Effector memory CD8-positive, alpha-beta T cell (primary cell): ENCODE measurements at regions not wholly inside any gene's neighbourhood (a gene's known extent, or its start where the extent isn't known, plus 50 kb on each side); places are given as distances from the start of the nearest gene placed in this dataset.

Experiments
- ATAC-seq: fragments of 150-1000 bp; cut with Tn5 transposase; replicated peaks from 2 replicates; pipeline ENCODE4 v1.10.0; 2021; ENCODE audit warnings: mild to moderate bottlenecking, moderate library complexity
- DNase-seq, 3 experiments: peaks; one replicate each; pipeline ENCODE4 v3.0.0; 2021
- H3K27ac Mint-ChIP-seq, 2 donors: one replicate each; pipeline ENCODE4 v1.8.0; 2022; ENCODE audit warnings: mild to moderate bottlenecking in 2 of 2, mixed read lengths in 2 of 2, moderate library complexity in 2 of 2
- H3K27me3 Mint-ChIP-seq, 2 donors: one replicate each; pipeline ENCODE4 v1.8.0; 2022; ENCODE audit warnings: mixed read lengths in 2 of 2
- H3K36me3 Mint-ChIP-seq: one replicate; pipeline ENCODE4 v1.8.0; 2022; ENCODE audit warnings: mild to moderate bottlenecking, moderate library complexity, mixed read lengths; ENCODE audit not compliant: insufficient read depth
- H3K4me1 Mint-ChIP-seq, 2 donors: one replicate each; pipeline ENCODE4 v1.8.0; 2022; ENCODE audit warnings: low read depth in 2 of 2, mixed read lengths in 2 of 2
- H3K4me3 Mint-ChIP-seq, 2 donors: one replicate each; pipeline ENCODE4 v1.8.0; 2022; ENCODE audit warnings: mild to moderate bottlenecking in 2 of 2, mixed read lengths in 2 of 2, moderate library complexity in 2 of 2
- H3K9me3 Mint-ChIP-seq, 2 donors: one replicate each; pipeline ENCODE4 v1.8.0; 2022; ENCODE audit warnings: mixed read lengths in 2 of 2

GRCh38 chr5:28917631-28918030 is 1879.2 kb upstream of the CDH9 start:
- Mint-ChIP-seq H3K4me1 (no peaks in the 10 kb centered on the region), H3K27me3 (no peaks in the 10 kb centered on the region), H3K36me3 (no peaks in the 10 kb centered on the region), H3K27ac (no peak overlapping the region), H3K4me3 (no peak overlapping the region), H3K9me3 (peaks cover 2 to 21% of the 10 kb centered on the region in 2 donors)
- ATAC-seq (no peak), DNase-seq (no peak)

GRCh38 chr5:28914297-28914696 is 1875.9 kb upstream of the CDH9 start:
- Mint-ChIP-seq H3K27me3 (no peaks in the 10 kb centered on the region), H3K27ac (no peak overlapping the region), H3K36me3 (no peaks in the 10 kb centered on the region), H3K4me3 (no peak overlapping the region), H3K9me3 (peaks cover 7 to 27% of the 10 kb centered on the region in 2 donors), H3K4me1 (no peaks in the 10 kb centered on the region)
- ATAC-seq (no peak), DNase-seq (no peak)

GRCh38 chr5:28903643-28904042 is 1865.3 kb upstream of the CDH9 start:
- H3K27ac Mint-ChIP-seq = no peak overlapping the region
- DNase-seq (no peak), ATAC-seq (no peak)
- H3K9me3 Mint-ChIP-seq = peaks cover 6 to 8% of the 10 kb centered on the region in 2 donors
- H3K4me1 Mint-ChIP-seq = no peaks in the 10 kb centered on the region
- no peaks in the 10 kb centered on the region for H3K36me3 Mint-ChIP-seq
- H3K4me3 Mint-ChIP-seq = no peak overlapping the region
- H3K27me3 Mint-ChIP-seq = no peaks in the 10 kb centered on the region

- Mint-ChIP-seq H3K27me3 (no peaks in the 10 kb centered on the region), H3K9me3 (peaks cover 6 to 10% of the 10 kb centered on the region in 2 donors), H3K36me3 (no peaks in the 10 kb centered on the region), H3K4me3 (no peak overlapping the region), H3K27ac (no peak overlapping the region), H3K4me1 (no peaks in the 10 kb centered on the region)
- ATAC-seq = no peak
- no peak for DNase-seq
Observed at GRCh38 chr5:28896949-28897348, 1858.6 kb upstream of the CDH9 start.

- DNase-seq (no peak), ATAC-seq (no peak)
- Mint-ChIP-seq H3K4me1 (no peaks in the 10 kb centered on the region), H3K27me3 (no peaks in the 10 kb centered on the region), H3K9me3 (peaks cover 0 to 6% of the 10 kb centered on the region in 2 donors), H3K36me3 (no peaks in the 10 kb centered on the region), H3K27ac (no peak overlapping the region), H3K4me3 (no peak overlapping the region)
Observed at GRCh38 chr5:28880936-28881335, 1842.5 kb upstream of the CDH9 start.

GRCh38 chr5:28877050-28877449 is 1838.7 kb upstream of the CDH9 start:
- H3K4me3 Mint-ChIP-seq = no peak overlapping the region
- peaks cover 0 to 2% of the 10 kb centered on the region in 2 donors for H3K9me3 Mint-ChIP-seq
- no peaks in the 10 kb centered on the region for H3K27me3 Mint-ChIP-seq
- no peak overlapping the region for H3K27ac Mint-ChIP-seq
- H3K36me3 Mint-ChIP-seq = no peaks in the 10 kb centered on the region
- no peaks in the 10 kb centered on the region for H3K4me1 Mint-ChIP-seq
- ATAC-seq = no peak
- no peak for DNase-seq

- H3K27ac Mint-ChIP-seq = no peak overlapping the region
- H3K4me1 Mint-ChIP-seq = no peaks in the 10 kb centered on the region
Observed at GRCh38 chr5:28864006-28864405, 1825.6 kb upstream of the CDH9 start.

GRCh38 chr5:28862860-28863196 is 1824.4 kb upstream of the CDH9 start:
- H3K9me3 Mint-ChIP-seq = peaks cover 6 to 14% of the 10 kb centered on the region in 2 donors
- ATAC-seq = no peak
- H3K4me1 Mint-ChIP-seq = no peaks in the 10 kb centered on the region
- no peak overlapping the region for H3K27ac Mint-ChIP-seq
- H3K36me3 Mint-ChIP-seq = no peaks in the 10 kb centered on the region
- DNase-seq = no peak
- no peak overlapping the region for H3K4me3 Mint-ChIP-seq
- no peaks in the 10 kb centered on the region for H3K27me3 Mint-ChIP-seq

More at GRCh38 chr5:28864006-28864405, 1825.6 kb upstream of the CDH9 start:
- H3K9me3 Mint-ChIP-seq = peaks cover 5 to 11% of the 10 kb centered on the region in 2 donors
- no peaks in the 10 kb centered on the region for H3K36me3 Mint-ChIP-seq
- DNase-seq = no peak
- ATAC-seq = no peak
- H3K4me3 Mint-ChIP-seq = no peak overlapping the region
- H3K27me3 Mint-ChIP-seq = no peaks in the 10 kb centered on the region

- ATAC-seq = no peak
- DNase-seq = no peak
- peaks cover 3 to 14% of the 10 kb centered on the region in 2 donors for H3K9me3 Mint-ChIP-seq
- no peak overlapping the region for H3K4me3 Mint-ChIP-seq
- H3K4me1 Mint-ChIP-seq = no peaks in the 10 kb centered on the region
- H3K27me3 Mint-ChIP-seq = no peaks in the 10 kb centered on the region
- no peak overlapping the region for H3K27ac Mint-ChIP-seq
- H3K36me3 Mint-ChIP-seq = no peaks in the 10 kb centered on the region
Observed at GRCh38 chr5:28862137-28862859, 1823.9 kb upstream of the CDH9 start.

GRCh38 chr5:28855626-28856025 is 1817.2 kb upstream of the CDH9 start:
- H3K4me1 Mint-ChIP-seq = no peaks in the 10 kb centered on the region
- H3K36me3 Mint-ChIP-seq = no peaks in the 10 kb centered on the region
- H3K9me3 Mint-ChIP-seq = peaks cover 8 to 16% of the 10 kb centered on the region in 2 donors
- H3K4me3 Mint-ChIP-seq = no peak overlapping the region
- ATAC-seq (no peak), DNase-seq (no peak)
- no peaks in the 10 kb centered on the region for H3K27me3 Mint-ChIP-seq
- no peak overlapping the region for H3K27ac Mint-ChIP-seq

GRCh38 chr5:28850320-28850921 is 1812.0 kb upstream of the CDH9 start:
- DNase-seq (no peak), ATAC-seq (no peak)
- no peaks in the 10 kb centered on the region for H3K4me1 Mint-ChIP-seq
- H3K27ac Mint-ChIP-seq = no peak overlapping the region
- H3K9me3 Mint-ChIP-seq = peaks cover 12 to 14% of the 10 kb centered on the region in 2 donors
- no peaks in the 10 kb centered on the region for H3K27me3 Mint-ChIP-seq
- H3K36me3 Mint-ChIP-seq = no peaks in the 10 kb centered on the region
- no peak overlapping the region for H3K4me3 Mint-ChIP-seq

GRCh38 chr5:28831042-28831441 is 1792.7 kb upstream of the CDH9 start:
- no peaks in the 10 kb centered on the region for H3K4me1 Mint-ChIP-seq
- peaks cover 2 to 6% of the 10 kb centered on the region in 2 donors for H3K9me3 Mint-ChIP-seq
- no peaks in the 10 kb centered on the region for H3K27me3 Mint-ChIP-seq
- H3K27ac Mint-ChIP-seq = no peak overlapping the region
- ATAC-seq (no peak), DNase-seq (no peak)
- no peaks in the 10 kb centered on the region for H3K36me3 Mint-ChIP-seq
- no peak overlapping the region for H3K4me3 Mint-ChIP-seq

GRCh38 chr5:28823231-28823630 is 1784.8 kb upstream of the CDH9 start:
- peaks cover 5 to 17% of the 10 kb centered on the region in 2 donors for H3K9me3 Mint-ChIP-seq
- H3K4me3 Mint-ChIP-seq = no peak overlapping the region
- DNase-seq (no peak), ATAC-seq (no peak)
- no peak overlapping the region for H3K27ac Mint-ChIP-seq
- H3K4me1 Mint-ChIP-seq = no peaks in the 10 kb centered on the region
- no peaks in the 10 kb centered on the region for H3K36me3 Mint-ChIP-seq
- H3K27me3 Mint-ChIP-seq = no peaks in the 10 kb centered on the region

GRCh38 chr5:28822071-28822470 is 1783.7 kb upstream of the CDH9 start:
- H3K4me3 Mint-ChIP-seq = no peak overlapping the region
- H3K27me3 Mint-ChIP-seq = no peaks in the 10 kb centered on the region
- peaks cover 5 to 17% of the 10 kb centered on the region in 2 donors for H3K9me3 Mint-ChIP-seq
- H3K27ac Mint-ChIP-seq = no peak overlapping the region
- ATAC-seq (no peak), DNase-seq (no peak)
- H3K36me3 Mint-ChIP-seq = no peaks in the 10 kb centered on the region
- H3K4me1 Mint-ChIP-seq = no peaks in the 10 kb centered on the region
